Loucy (cell line): ENCODE measurements at regions not wholly inside any gene's neighbourhood (a gene's known extent, or its start where the extent isn't known, plus 50 kb on each side); places are given as distances from the start of the nearest gene placed in this dataset.

Source experiments
- H2AFZ ChIP-seq: fragments of 200-600 bp; sonication (generic); 2 replicates; pipeline ENCODE4 v1.6.0; 2016; ENCODE audit warnings: antibody characterized with exemption, mild to moderate bottlenecking, low read length, moderate library complexity
- H3F3A ChIP-seq: fragments of 200-600 bp; 2 replicates; pipeline ENCODE4 v1.6.0; 2016; ENCODE audit warnings: antibody characterized with exemption, low read depth, mild to moderate bottlenecking
- H3K27me3 ChIP-seq: fragments of 200-600 bp; sonication (generic); 2 replicates; pipeline ENCODE4 v1.6.1; 2014; ENCODE audit warnings: low read length, mild to moderate bottlenecking; ENCODE audit not compliant: insufficient read depth, poor library complexity, severe bottlenecking
- H3K36me3 ChIP-seq: fragments of 200-600 bp; sonication (generic); 2 replicates; pipeline ENCODE4 v1.6.1; 2016; ENCODE audit warnings: low read length; ENCODE audit not compliant: insufficient read depth
- H3K4me1 ChIP-seq: fragments of 200-600 bp; sonication (generic); 2 replicates; pipeline ENCODE4 v1.5.1; 2014; ENCODE audit warnings: low read length, mild to moderate bottlenecking; ENCODE audit not compliant: insufficient read depth, poor library complexity, severe bottlenecking
- H3K4me2 ChIP-seq: fragments of 200-600 bp; sonication (generic); 2 replicates; pipeline ENCODE4 v1.6.0; 2014; ENCODE audit warnings: antibody characterized with exemption, low read length, low read depth, mild to moderate bottlenecking; ENCODE audit not compliant: poor library complexity, severe bottlenecking
- H3K4me3 ChIP-seq: fragments of 200-600 bp; sonication (generic); 2 replicates; pipeline ENCODE4 v1.5.1; 2014; ENCODE audit warnings: low read length, mild to moderate bottlenecking, mixed read lengths; ENCODE audit not compliant: poor library complexity, severe bottlenecking
- H3K79me2 ChIP-seq: fragments of 200-600 bp; sonication (generic); 2 replicates; pipeline ENCODE4 v1.6.1; 2014; ENCODE audit warnings: low read length; ENCODE audit not compliant: insufficient read depth
- H3K9ac ChIP-seq: fragments of 200-600 bp; sonication (generic); 2 replicates; pipeline ENCODE4 v1.6.0; 2014; ENCODE audit warnings: mild to moderate bottlenecking, low read depth, low read length, moderate library complexity; ENCODE audit not compliant: poor library complexity, severe bottlenecking
- H3K9me2 ChIP-seq: fragments of 200-600 bp; sonication (generic); replicated peaks from 2 replicates; pipeline ENCODE4 v1.6.1; 2016; ENCODE audit warnings: low read depth, low read length, mixed read lengths
- H3K9me3 ChIP-seq: fragments of 200-600 bp; sonication (generic); 2 replicates; pipeline ENCODE4 v1.6.1; 2014; ENCODE audit warnings: mild to moderate bottlenecking, antibody characterized with exemption, low read length, low read depth; ENCODE audit not compliant: insufficient read depth
- H4K20me1 ChIP-seq: fragments of 200-600 bp; sonication (generic); 2 replicates; pipeline ENCODE4 v1.6.0; 2014; ENCODE audit warnings: antibody characterized with exemption, low read length, mild to moderate bottlenecking; ENCODE audit not compliant: insufficient read depth, poor library complexity, severe bottlenecking
- EZH2phosphoT487 ChIP-seq: fragments of 200-600 bp; IDR thresholded peaks from 2 replicates; pipeline ENCODE4 v1.6.1; 2018; ENCODE audit warnings: antibody characterized with exemption, mild to moderate bottlenecking, moderate library complexity, borderline replicate concordance
- TF ChIP-seq, protein P1 (sequence below): fragments of 200-600 bp; sonication (generic); conservative IDR thresholded peaks from 2 replicates; pipeline ENCODE4 v1.5.1; 2014; ENCODE audit warnings: mild to moderate bottlenecking, antibody characterized with exemption, low read length

DNA sequence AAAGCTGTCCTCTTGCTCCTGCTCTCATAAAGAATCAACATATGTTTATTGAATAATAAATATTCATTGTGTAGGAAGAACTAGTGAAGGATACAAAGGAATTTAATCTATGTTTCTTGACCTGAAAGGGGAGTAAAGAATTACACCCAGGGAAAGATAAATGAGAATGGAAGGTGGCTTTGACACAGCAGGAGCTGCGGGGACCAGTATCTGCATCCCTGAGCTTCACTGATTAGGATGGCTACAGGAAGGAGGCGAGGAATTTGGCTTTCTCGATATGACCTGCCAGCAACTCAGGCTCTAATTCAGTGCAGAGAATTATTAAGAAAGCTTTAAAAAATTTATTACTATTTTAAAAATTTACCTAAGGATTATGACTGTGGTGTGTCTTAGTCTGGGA is 194.6 kb downstream of the SEC23IP start:
- H3K4me2 ChIP-seq = no peak overlapping the region
- no peaks in the 10 kb centered on the region for H3K79me2 ChIP-seq
- H3K27me3 ChIP-seq = no peaks in the 10 kb centered on the region
- H3F3A ChIP-seq = no peaks in the 10 kb centered on the region
- H2AFZ ChIP-seq = no peak overlapping the region
- peaks cover 3% of the 10 kb centered on the region; the same call in 1 of the 2 replicates for H3K9me3 ChIP-seq
- H3K9ac ChIP-seq = no peak overlapping the region
- H3K36me3 ChIP-seq = no peaks in the 10 kb centered on the region
- H3K9me2 ChIP-seq = no peaks in the 10 kb centered on the region
- no peaks in the 10 kb centered on the region for H4K20me1 ChIP-seq
- no peak overlapping the region for H3K4me3 ChIP-seq
- H3K4me1 ChIP-seq = no peaks in the 10 kb centered on the region
- no peak for TF ChIP-seq EZH2phosphoT487
- TF ChIP-seq, protein P1, sequence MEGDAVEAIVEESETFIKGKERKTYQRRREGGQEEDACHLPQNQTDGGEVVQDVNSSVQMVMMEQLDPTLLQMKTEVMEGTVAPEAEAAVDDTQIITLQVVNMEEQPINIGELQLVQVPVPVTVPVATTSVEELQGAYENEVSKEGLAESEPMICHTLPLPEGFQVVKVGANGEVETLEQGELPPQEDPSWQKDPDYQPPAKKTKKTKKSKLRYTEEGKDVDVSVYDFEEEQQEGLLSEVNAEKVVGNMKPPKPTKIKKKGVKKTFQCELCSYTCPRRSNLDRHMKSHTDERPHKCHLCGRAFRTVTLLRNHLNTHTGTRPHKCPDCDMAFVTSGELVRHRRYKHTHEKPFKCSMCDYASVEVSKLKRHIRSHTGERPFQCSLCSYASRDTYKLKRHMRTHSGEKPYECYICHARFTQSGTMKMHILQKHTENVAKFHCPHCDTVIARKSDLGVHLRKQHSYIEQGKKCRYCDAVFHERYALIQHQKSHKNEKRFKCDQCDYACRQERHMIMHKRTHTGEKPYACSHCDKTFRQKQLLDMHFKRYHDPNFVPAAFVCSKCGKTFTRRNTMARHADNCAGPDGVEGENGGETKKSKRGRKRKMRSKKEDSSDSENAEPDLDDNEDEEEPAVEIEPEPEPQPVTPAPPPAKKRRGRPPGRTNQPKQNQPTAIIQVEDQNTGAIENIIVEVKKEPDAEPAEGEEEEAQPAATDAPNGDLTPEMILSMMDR = no peak

DNA sequence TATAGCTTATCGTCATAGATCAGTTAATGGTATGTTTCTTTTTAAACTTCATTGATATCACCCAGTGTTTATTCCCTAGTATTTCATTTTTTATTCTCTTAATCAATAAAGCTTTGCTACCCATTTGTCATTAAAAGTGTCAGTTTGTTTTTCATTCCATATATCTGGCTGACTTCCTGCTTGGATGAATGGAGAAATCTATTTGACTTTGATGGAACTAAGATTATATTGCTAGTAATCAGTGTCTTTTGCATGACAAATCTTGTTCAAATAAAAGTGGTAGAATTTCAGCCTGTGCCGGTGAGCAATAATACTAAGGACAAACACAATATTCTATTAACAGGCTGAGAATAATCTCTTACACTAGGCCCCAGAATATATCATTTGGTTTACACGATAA is 203.3 kb downstream of the SEC23IP start:
- H2AFZ ChIP-seq = no peak overlapping the region
- no peak overlapping the region for H3K9ac ChIP-seq
- TF ChIP-seq EZH2phosphoT487 = no peak
- TF ChIP-seq, protein P1 = no peak
- no peaks in the 10 kb centered on the region for H3K36me3 ChIP-seq
- no peaks in the 10 kb centered on the region for H3F3A ChIP-seq
- H3K9me2 ChIP-seq = no peaks in the 10 kb centered on the region
- H3K4me2 ChIP-seq = no peak overlapping the region
- no peak overlapping the region for H3K4me3 ChIP-seq
- no peaks in the 10 kb centered on the region for H3K9me3 ChIP-seq
- H3K4me1 ChIP-seq = no peaks in the 10 kb centered on the region
- no peaks in the 10 kb centered on the region for H3K27me3 ChIP-seq
- H4K20me1 ChIP-seq = no peaks in the 10 kb centered on the region
- no peaks in the 10 kb centered on the region for H3K79me2 ChIP-seq

GRCh38 chr10:120097766-120098165 is 205.2 kb downstream of the SEC23IP start:
- TF ChIP-seq, protein P1 = no peak
- TF ChIP-seq EZH2phosphoT487 = no peak
- Histone ChIP-seq H3K9me2 (no peaks in the 10 kb centered on the region), H3K4me1 (no peaks in the 10 kb centered on the region), H3F3A (no peaks in the 10 kb centered on the region), H3K9ac (no peak overlapping the region), H2AFZ (no peak overlapping the region), H3K4me2 (no peak overlapping the region), H4K20me1 (no peaks in the 10 kb centered on the region), H3K79me2 (no peaks in the 10 kb centered on the region), H3K36me3 (no peaks in the 10 kb centered on the region), H3K9me3 (no peaks in the 10 kb centered on the region), H3K27me3 (no peaks in the 10 kb centered on the region), H3K4me3 (no peak overlapping the region)
